ENCODE measurements at regions not wholly inside any gene's neighbourhood (a gene's known extent, or its start where the extent isn't known, plus 50 kb on each side); places are given as distances from the start of the nearest gene placed in this dataset.

- no peak for TF ChIP-seq CTCF (conservative IDR thresholded peaks at IDR 0.05; ENCODE audit: low read length)
- no peak for TF ChIP-seq EZH2phosphoT487 (IDR thresholded peaks at IDR 0.05; ENCODE audit: borderline replicate concordance)
These were observed 477.5 kb upstream of the SEMA3D start for GRCh38 chr7:85664341-85664740.

Measured in Loucy (cell line).